AG04450 (cell line): ENCODE measurements at regions not wholly inside any gene's neighbourhood (a gene's known extent, or its start where the extent isn't known, plus 50 kb on each side); places are given as distances from the start of the nearest gene placed in this dataset.

Experiments used
- CTCF ChIA-PET: fragments of 300-600, 350-600 bp; formaldehyde crosslinking; extraction: SDS; loops from one replicate; lab custom pipeline; 2022; ENCODE audit warnings: antibody characterized with exemption, inconsistent platforms; lab: Charles Lee
- POLR2A ChIA-PET: fragments of 350-600 bp; formaldehyde crosslinking; extraction: SDS; loops from one replicate; lab custom pipeline; 2021; ENCODE audit warnings: antibody characterized with exemption, inconsistent platforms; lab: Yijun Ruan, JAX
- DNase-seq: peaks from one replicate; pipeline ENCODE4 v3.0.0-alpha.2; 2011; ENCODE audit warnings: low read depth, low spot score
- H3K27ac ChIP-seq: one replicate; pipeline ENCODE4 v1.5.1; 2012; ENCODE audit warnings: low read depth, low read length, control low read depth
- H3K27me3 ChIP-seq: one replicate; pipeline ENCODE4 v1.6.0; 2012; ENCODE audit warnings: low read length; ENCODE audit not compliant: control insufficient read depth, insufficient read depth
- H3K4me3 ChIP-seq: 2 replicates; pipeline ENCODE4 v1.5.1; 2011; ENCODE audit warnings: mild to moderate bottlenecking, low read depth, low read length, control low read depth
- H3K9me3 ChIP-seq: 2 replicates; pipeline ENCODE4 v1.5.1; 2012; ENCODE audit warnings: low read length; ENCODE audit not compliant: control insufficient read depth, insufficient read depth
- CTCF ChIP-seq: IDR thresholded peaks from 2 replicates; pipeline ENCODE4 v1.5.1; 2011; ENCODE audit warnings: low read depth, low read length, control low read depth, inconsistent platforms

GRCh38 chr12:93079976-93080375 lies 150.9 kb upstream of the EEA1 start:
- Histone ChIP-seq H3K4me3 (no peak overlapping the region), H3K27ac (peak overlapping the region; percentile 25), H3K27me3 (no peaks in the 10 kb centered on the region), H3K9me3 (peaks cover 9% of the 10 kb centered on the region)
- CTCF ChIA-PET = no interaction called here
- TF ChIP-seq CTCF = no peak
- no peak for DNase-seq
- POLR2A ChIA-PET = no interaction called here

DNA sequence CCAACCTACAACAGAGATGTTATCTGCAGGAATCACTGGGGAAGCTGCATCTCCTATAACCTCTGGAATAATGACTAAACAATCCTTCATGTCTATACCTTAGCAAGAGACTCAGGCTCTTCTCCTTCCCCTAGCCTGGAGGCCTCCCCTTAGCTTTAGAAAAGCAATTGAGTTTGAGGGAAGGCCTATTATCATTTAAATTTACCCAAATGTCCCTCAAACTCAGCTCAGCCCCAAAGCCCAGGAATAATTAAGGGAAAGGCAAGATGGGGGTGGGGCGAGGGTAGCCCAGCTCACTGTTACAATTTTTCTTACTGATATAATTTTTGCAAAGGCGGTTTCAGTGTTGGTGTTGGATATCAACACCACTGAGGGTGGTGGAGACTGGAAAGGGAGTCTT lies 151.4 kb upstream of the EEA1 start:
- no peak overlapping the region for H3K4me3 ChIP-seq
- no peaks in the 10 kb centered on the region for H3K27me3 ChIP-seq
- peaks cover 9% of the 10 kb centered on the region for H3K9me3 ChIP-seq
- TF ChIP-seq CTCF = no peak
- ChIA-PET POLR2A (no interaction called here), CTCF (no interaction called here)
- no peak for DNase-seq
- H3K27ac ChIP-seq = peak overlapping the region; percentile 25

DNA sequence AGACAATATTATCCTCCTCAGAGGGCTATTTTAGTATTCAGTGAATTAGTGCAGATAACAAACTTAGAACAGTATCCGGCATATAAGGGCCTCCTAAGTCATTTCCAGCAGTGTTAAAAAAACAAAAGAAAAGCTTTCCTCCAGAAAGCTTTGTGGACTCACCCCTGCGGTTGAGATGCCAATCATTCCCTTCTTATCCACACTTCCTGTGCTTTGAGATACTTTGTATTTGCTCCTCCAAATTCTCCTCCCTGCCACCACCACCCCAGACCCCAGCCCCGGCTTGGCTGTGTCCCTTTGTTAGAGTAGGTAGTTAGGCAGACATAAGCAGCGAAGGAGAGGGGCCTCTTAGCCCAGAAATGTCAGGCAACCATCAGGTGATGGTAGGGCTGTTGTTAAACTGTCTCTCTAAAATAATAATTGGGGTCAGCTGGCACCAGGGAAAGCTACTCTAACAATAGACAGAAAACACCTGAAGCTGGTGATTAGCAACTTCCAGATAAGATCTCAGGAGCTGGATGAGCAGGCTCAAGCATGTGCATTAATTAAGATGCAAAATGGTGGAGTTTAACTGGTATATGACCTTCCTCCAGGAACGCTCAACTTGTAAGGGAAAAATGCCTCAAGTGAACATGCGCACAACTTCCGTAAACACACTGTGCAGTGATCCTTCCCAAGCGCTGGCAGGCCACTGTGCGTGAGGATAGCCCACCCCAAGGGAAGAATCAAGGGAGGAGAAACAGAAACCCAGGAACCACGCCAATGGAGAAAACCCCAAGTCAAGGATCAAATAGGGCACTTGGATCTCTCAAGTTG lies 152.1 kb upstream of the EEA1 start:
- peak overlapping the region; percentile 21 for H3K27ac ChIP-seq
- H3K9me3 ChIP-seq = peaks cover 12% of the 10 kb centered on the region
- POLR2A ChIA-PET = no interaction called here
- DNase-seq = no peak
- H3K27me3 ChIP-seq = no peaks in the 10 kb centered on the region
- no peak for TF ChIP-seq CTCF
- H3K4me3 ChIP-seq = no peak overlapping the region
- CTCF ChIA-PET = no interaction called here

DNA sequence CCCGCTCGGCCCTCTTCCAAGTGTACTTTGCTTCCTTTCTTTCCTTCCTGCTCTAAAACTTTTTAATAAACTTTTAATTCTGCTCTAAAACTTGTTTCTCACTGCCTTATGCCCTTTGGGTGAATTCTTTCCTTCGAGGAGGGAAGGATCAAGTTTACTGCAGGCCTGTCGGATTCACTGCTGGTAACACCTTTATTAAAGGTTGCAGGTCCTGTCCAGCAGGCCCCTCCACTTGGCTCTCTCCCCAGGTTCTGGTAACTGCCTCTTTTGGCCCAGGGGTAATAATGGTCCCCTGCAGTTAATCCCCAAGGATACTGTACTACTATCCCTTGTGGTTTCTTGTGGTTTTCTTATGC lies 152.7 kb upstream of the EEA1 start:
- no peak for DNase-seq
- Histone ChIP-seq H3K27ac (no peak overlapping the region), H3K4me3 (no peak overlapping the region), H3K27me3 (no peaks in the 10 kb centered on the region), H3K9me3 (peaks cover 17% of the 10 kb centered on the region)
- POLR2A ChIA-PET = no interaction called here
- CTCF ChIA-PET = no interaction called here
- TF ChIP-seq CTCF = no peak

DNA sequence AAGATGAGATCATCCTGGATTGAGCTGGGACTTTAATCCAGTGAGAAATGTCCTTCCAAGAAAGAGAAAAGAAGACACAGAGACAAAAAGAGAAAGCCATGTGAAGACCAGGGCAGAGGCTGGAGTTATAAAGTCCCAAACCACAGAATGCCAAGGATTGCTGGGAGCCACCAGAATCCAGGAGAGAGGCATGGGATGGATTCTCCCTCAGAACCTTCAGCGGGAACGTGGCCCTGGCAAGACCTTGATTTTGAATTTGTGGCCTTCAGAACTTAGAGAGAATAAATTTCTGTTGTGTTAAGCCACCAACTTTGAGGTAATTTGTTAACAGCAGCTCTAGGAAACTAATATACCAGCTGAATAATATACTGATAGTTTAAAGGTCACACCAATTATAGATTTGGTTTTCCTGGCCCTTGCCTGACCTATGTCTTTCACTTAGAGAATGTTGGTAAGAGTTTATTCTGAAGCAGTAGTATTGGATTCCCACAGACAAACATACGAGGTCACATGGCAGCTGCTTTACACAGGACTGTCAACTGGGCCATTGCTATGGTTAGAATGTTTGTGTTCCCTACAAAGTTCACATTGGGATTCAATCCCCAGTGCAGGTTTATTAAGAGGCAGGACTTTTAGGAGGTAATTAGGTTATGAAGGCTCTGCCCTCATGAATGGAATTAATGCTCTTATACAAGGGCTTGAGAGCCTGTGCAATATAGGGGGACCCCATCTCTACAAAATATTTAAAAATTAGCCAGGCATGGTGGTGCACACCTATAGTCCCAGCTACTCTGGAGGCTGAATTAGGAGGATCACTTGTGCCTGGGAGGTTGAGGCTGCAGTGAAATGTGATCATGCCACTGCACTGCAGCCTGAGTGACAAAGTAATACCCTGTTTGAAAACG lies 156.5 kb upstream of the EEA1 start:
- H3K4me3 ChIP-seq = no peak overlapping the region
- TF ChIP-seq CTCF = no peak
- no peak for DNase-seq
- H3K9me3 ChIP-seq = peaks cover 17% of the 10 kb centered on the region
- ChIA-PET POLR2A (interaction anchor here (0.6 kb wide), 1 partner anchor 347 kb away, joined by 3 read pairs; no protein-coding TSS in a partner anchor), CTCF (interaction anchor here (0.7 kb wide), 1 partner anchor 21 kb away, joined by 3 read pairs; no protein-coding TSS in a partner anchor)
- no peaks in the 10 kb centered on the region for H3K27me3 ChIP-seq
- H3K27ac ChIP-seq = no peak overlapping the region
